Pancreas (tissue), 10 donors: ENCODE measurements at regions not wholly inside any gene's neighbourhood (a gene's known extent, or its start where the extent isn't known, plus 50 kb on each side); places are given as distances from the start of the nearest gene placed in this dataset.

ENCODE experiments used
- ATAC-seq, 4 donors: fragments of 200-7000 bp; cut with Tn5 transposase; one replicate each; pipeline versions ENCODE4 v1.8.0 to v1.9.1; 2020; ENCODE audit warnings: mild to moderate bottlenecking in 4 of 4, moderate library complexity in 4 of 4
- DNase-seq, 6 donors: peaks; one replicate each; pipeline ENCODE4 v3.0.0-alpha.2; 2020
- FAIRE-seq: peaks from 2 replicates; lab custom pipeline; 2012; peaks lifted over from hg19 to GRCh38; lab: Jason Lieb, UNC
- H3K27ac ChIP-seq, 4 donors: fragments of 200-600 bp; sonication (generic); 1 replicate in 3 of 4; 2 replicates in 1 of 4; pipeline versions ENCODE4 v1.5.0 to v1.8.0; 2020
- H3K27me3 ChIP-seq, 4 donors: fragments of 200-600 bp; one replicate each; pipeline ENCODE4 v1.8.0; 2021
- H3K36me3 ChIP-seq, 3 donors: fragments of 200-600 bp; sonication (generic) in 1 of 3; one replicate each; pipeline versions ENCODE4 v1.5.0 to v1.8.0; 2020 to 2021
- H3K4me1 ChIP-seq, 3 donors: fragments of 200-600 bp; one replicate each; pipeline ENCODE4 v1.8.0; 2021
- H3K4me3 ChIP-seq, 4 donors: fragments of 200-600 bp; sonication (generic) in 2 of 4; one replicate each; pipeline versions ENCODE4 v1.5.0 to v1.8.0; 2020 to 2021
- H3K9me3 ChIP-seq, 4 donors: fragments of 200-600 bp; one replicate each; pipeline ENCODE4 v1.8.0; 2021
- CTCF ChIP-seq, 4 donors: fragments of 200-600 bp; sonication (generic) in 3 of 4; IDR thresholded peaks; one replicate each; pipeline versions ENCODE4 v1.5.0 to v1.8.0; 2021; ENCODE audit warnings: antibody characterized with exemption in 4 of 4
- WGBS, 2 donors: extraction: QIAGEN DNeasy Blood & Tissue Kit; methylation state at CpG; one replicate each; pipeline ENCODE4 v1.1.7; 2013; 5-methylcytosine and 5-hydroxymethylcytosine counted together
- intact Hi-C, 3 donors: fragments of 100-400 bp; cut with DNase I; formaldehyde crosslinking; loops; one replicate each; pipeline versions ENCODE4 v1.11.1 to v1.14.2; 2022
- donor health status: healthy with polysubstance abuse.
- donor health status: DM: no; HTN: no; CAD: no; lungs with moderate emphysema.
- donor health status: DM: no; HTN: no; CAD: no.
- donor health status: control.
- donor health status: control.
- donor health status: Bipolar disorder and iron deficiency.
- donor health status: DM: yes; HTN: yes; CAD: no.
- donor health status: DM: no; HTN: no; CAD: no.
- donor health status: DM: no; HTN: no; CAD: no.
- donor health status: DM: yes; HTN: yes; CAD: no.

GRCh38 chr22:26849575-26849974, 192.2 kb downstream of the MIAT start:
- FAIRE-seq (no peak), DNase-seq (no peak), ATAC-seq (no peak)
- Histone ChIP-seq H3K4me3 (no peak overlapping the region), H3K9me3 (no peaks in the 10 kb centered on the region), H3K27ac (no peak overlapping the region), H3K4me1 (no peaks in the 10 kb centered on the region), H3K27me3 (no peaks in the 10 kb centered on the region), H3K36me3 (no peaks in the 10 kb centered on the region)
- intact Hi-C loops = no loop called here
- 87 to 91% methylated on average over 4 of the region's 4 CpGs for WGBS, 2 donors
- TF ChIP-seq CTCF (IDR thresholded peaks at IDR 0.05) = no peak

- Histone ChIP-seq H3K4me1 (no peaks in the 10 kb centered on the region), H3K9me3 (no peaks in the 10 kb centered on the region), H3K36me3 (no peaks in the 10 kb centered on the region), H3K27ac (no peak overlapping the region), H3K4me3 (no peak overlapping the region), H3K27me3 (no peaks in the 10 kb centered on the region)
- DNase-seq (no peak), FAIRE-seq (no peak), ATAC-seq (no peak)
- intact Hi-C loops = no loop called here
- TF ChIP-seq CTCF (IDR thresholded peaks at IDR 0.05) = no peak
- 63 to 74% methylated on average over 1 of the region's 1 CpG for WGBS, 2 donors
Measured at GRCh38 chr22:26851125-26851524, 193.7 kb downstream of the MIAT start.

- no peak overlapping the region for H3K4me3 ChIP-seq
- intact Hi-C loops = no loop called here
- DNase-seq (no peak), ATAC-seq (no peak), FAIRE-seq (no peak)
- no peaks in the 10 kb centered on the region for H3K27me3 ChIP-seq
- 51 to 52% methylated on average over 6 of the region's 6 CpGs for WGBS, 2 donors
- no peaks in the 10 kb centered on the region for H3K4me1 ChIP-seq
- H3K9me3 ChIP-seq = no peaks in the 10 kb centered on the region
- no peaks in the 10 kb centered on the region for H3K36me3 ChIP-seq
- no peak for TF ChIP-seq CTCF (IDR thresholded peaks at IDR 0.05)
- no peak overlapping the region for H3K27ac ChIP-seq
Measured at GRCh38 chr22:26852176-26852575, 194.8 kb downstream of the MIAT start.

- no peak overlapping the region for H3K27ac ChIP-seq
- DNase-seq = no peak
- WGBS, 2 donors = 86 to 90% methylated on average over 4 of the region's 4 CpGs
- TF ChIP-seq CTCF (IDR thresholded peaks at IDR 0.05) = no peak
- no peak overlapping the region for H3K4me3 ChIP-seq
- no peaks in the 10 kb centered on the region for H3K27me3 ChIP-seq
- no peaks in the 10 kb centered on the region for H3K36me3 ChIP-seq
- ATAC-seq = no peak
- FAIRE-seq = no peak
- no peaks in the 10 kb centered on the region for H3K9me3 ChIP-seq
- H3K4me1 ChIP-seq = no peaks in the 10 kb centered on the region
- intact Hi-C loops = no loop called here
Measured at GRCh38 chr22:26853071-26853470, 195.7 kb downstream of the MIAT start.

- Histone ChIP-seq H3K36me3 (no peaks in the 10 kb centered on the region), H3K4me3 (no peak overlapping the region), H3K27ac (no peak overlapping the region), H3K4me1 (no peaks in the 10 kb centered on the region), H3K9me3 (no peaks in the 10 kb centered on the region), H3K27me3 (no peaks in the 10 kb centered on the region)
- TF ChIP-seq CTCF (IDR thresholded peaks at IDR 0.05) = no peak
- DNase-seq (no peak), ATAC-seq (no peak), FAIRE-seq (no peak)
- intact Hi-C loops = no loop called here
- WGBS, 2 donors = 88 to 89% methylated on average over 2 of the region's 2 CpGs
Measured at GRCh38 chr22:26853495-26853894, 196.1 kb downstream of the MIAT start.
